CD4-positive, alpha-beta T cell (primary cell): ENCODE measurements at regions not wholly inside any gene's neighbourhood (a gene's known extent, or its start where the extent isn't known, plus 50 kb on each side); places are given as distances from the start of the nearest gene placed in this dataset.

ENCODE experiments used
- ATAC-seq: fragments of 200-7000 bp; cut with Tn5 transposase; one replicate; pipeline ENCODE4 v1.10.0; 2022; ENCODE audit warnings: mild to moderate bottlenecking; ENCODE audit not compliant: poor library complexity
- CTCF ChIA-PET: fragments of 350-600 bp; sonication (Branson Sonifier 250); formaldehyde crosslinking; loops from one replicate; lab custom pipeline; 2021; ENCODE audit warnings: antibody characterized with exemption, inconsistent platforms; lab: Charles Lee
- POLR2A ChIA-PET: fragments of 350-600 bp; sonication (Branson Sonifier 250); formaldehyde crosslinking; loops from one replicate; lab custom pipeline; 2021; ENCODE audit warnings: antibody characterized with exemption, inconsistent platforms; lab: Charles Lee
- DNase-seq, 14 experiments: peaks; one replicate each; pipeline ENCODE4 v3.0.0-alpha.2; 2013 to 2020; ENCODE audit warnings: mixed read lengths in 2 of 14
- H3K27ac ChIP-seq, 2 donors: one replicate each; pipeline versions ENCODE4 v1.5.1 to v1.7.0; 2013; ENCODE audit warnings: low read length in 2 of 2, low read depth in 1 of 2, mild to moderate bottlenecking in 1 of 2
- H3K27me3 ChIP-seq, 2 experiments: 1 replicate in 1 of 2; 2 replicates in 1 of 2; pipeline versions ENCODE4 v1.6.1 to v1.7.0; 2013; ENCODE audit warnings: low read length in 2 of 2, control low read depth in 1 of 2, mild to moderate bottlenecking in 1 of 2, moderate library complexity in 1 of 2; ENCODE audit not compliant: insufficient read depth in 2 of 2, control insufficient read depth in 1 of 2
- H3K36me3 ChIP-seq: one replicate; pipeline ENCODE4 v1.6.1; 2013; ENCODE audit warnings: low read length, control low read depth; ENCODE audit not compliant: insufficient read depth
- H3K4me1 ChIP-seq: one replicate; pipeline ENCODE4 v1.6.1; 2013; ENCODE audit warnings: low read length, control low read depth; ENCODE audit not compliant: insufficient read depth
- H3K4me3 ChIP-seq: one replicate; pipeline ENCODE4 v1.5.1; 2013; ENCODE audit warnings: mild to moderate bottlenecking, low read length, moderate library complexity
- H3K9me3 ChIP-seq, 2 experiments: 1 replicate in 1 of 2; 2 replicates in 1 of 2; pipeline versions ENCODE4 v1.6.1 to v1.7.0; 2013; ENCODE audit warnings: low read length in 2 of 2, mild to moderate bottlenecking in 2 of 2, control low read depth in 1 of 2, moderate library complexity in 1 of 2; ENCODE audit not compliant: control insufficient read depth in 1 of 2, insufficient read depth in 1 of 2
- H3K27ac Mint-ChIP-seq: one replicate; pipeline ENCODE4 v1.8.0; 2020; ENCODE audit warnings: mixed read lengths
- H3K27me3 Mint-ChIP-seq: one replicate; pipeline ENCODE4 v1.8.0; 2021; ENCODE audit warnings: mixed read lengths
- H3K36me3 Mint-ChIP-seq: one replicate; pipeline ENCODE4 v1.8.0; 2021; ENCODE audit warnings: low read depth, mixed read lengths
- H3K4me1 Mint-ChIP-seq: one replicate; pipeline ENCODE4 v1.8.0; 2021; ENCODE audit warnings: low read depth, mixed read lengths
- H3K4me3 Mint-ChIP-seq: one replicate; pipeline ENCODE4 v1.8.0; 2020; ENCODE audit warnings: mild to moderate bottlenecking, mixed read lengths
- H3K9me3 Mint-ChIP-seq: one replicate; pipeline ENCODE4 v1.8.0; 2020; ENCODE audit warnings: mixed read lengths
- intact Hi-C, 2 experiments: fragments of 100-400 bp; cut with DNase I in 1 of 2; cut with micrococcal nuclease in 1 of 2; formaldehyde crosslinking; loops; one replicate each; pipeline versions ENCODE4 v1.15.1 to v1.9.0; 2023 to 2025; cut with DNase I, micrococcal nuclease
- TF ChIP-seq, protein P1 (sequence below): fragments of 200-600 bp; IDR thresholded peaks from one replicate; pipeline ENCODE4 v1.8.0; 2022; ENCODE audit warnings: antibody characterized with exemption, mild to moderate bottlenecking

DNA sequence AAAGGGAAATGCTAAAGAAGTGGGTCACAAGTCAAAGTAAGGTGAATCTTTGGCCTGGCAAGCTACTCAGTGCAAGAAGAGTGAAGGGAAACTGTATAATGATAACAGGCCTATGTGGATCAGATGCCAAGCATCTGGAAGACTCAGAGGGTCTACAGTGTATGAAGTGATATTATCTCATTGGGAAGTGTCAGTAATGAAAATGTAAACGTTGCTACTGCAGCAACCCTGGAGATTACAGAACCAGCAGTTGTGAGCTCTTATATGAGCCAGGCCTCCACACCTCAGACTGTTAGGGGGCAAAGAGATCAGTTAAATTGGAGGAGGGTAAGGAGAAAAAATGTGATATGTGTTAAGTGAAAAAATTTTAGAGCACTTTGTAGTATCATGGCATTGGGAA lies 195.4 kb upstream of the DPH6 start:
- ATAC-seq, result no peak
- POLR2A ChIA-PET, result no interaction called here
- H3K36me3 ChIP-seq, result no peaks in the 10 kb centered on the region
- H3K4me3 ChIP-seq, result no peak overlapping the region
- no peaks in the 10 kb centered on the region for H3K36me3 Mint-ChIP-seq
- peaks cover 9% of the 10 kb centered on the region for H3K27me3 Mint-ChIP-seq
- no peak overlapping the region for H3K4me3 Mint-ChIP-seq
- DNase-seq, result no peak
- intact Hi-C loops, result no loop called here
- CTCF ChIA-PET, result interaction anchor here (1.0 kb wide), 1 partner anchor 10 kb away, joined by 3 read pairs; no protein-coding TSS in a partner anchor
- H3K27ac Mint-ChIP-seq, result no peak overlapping the region
- H3K27me3 ChIP-seq, result no peaks in the 10 kb centered on the region
- no peaks in the 10 kb centered on the region for H3K9me3 Mint-ChIP-seq
- H3K27ac ChIP-seq, result no peak overlapping the region
- H3K4me1 ChIP-seq, result no peaks in the 10 kb centered on the region
- TF ChIP-seq, protein P1, sequence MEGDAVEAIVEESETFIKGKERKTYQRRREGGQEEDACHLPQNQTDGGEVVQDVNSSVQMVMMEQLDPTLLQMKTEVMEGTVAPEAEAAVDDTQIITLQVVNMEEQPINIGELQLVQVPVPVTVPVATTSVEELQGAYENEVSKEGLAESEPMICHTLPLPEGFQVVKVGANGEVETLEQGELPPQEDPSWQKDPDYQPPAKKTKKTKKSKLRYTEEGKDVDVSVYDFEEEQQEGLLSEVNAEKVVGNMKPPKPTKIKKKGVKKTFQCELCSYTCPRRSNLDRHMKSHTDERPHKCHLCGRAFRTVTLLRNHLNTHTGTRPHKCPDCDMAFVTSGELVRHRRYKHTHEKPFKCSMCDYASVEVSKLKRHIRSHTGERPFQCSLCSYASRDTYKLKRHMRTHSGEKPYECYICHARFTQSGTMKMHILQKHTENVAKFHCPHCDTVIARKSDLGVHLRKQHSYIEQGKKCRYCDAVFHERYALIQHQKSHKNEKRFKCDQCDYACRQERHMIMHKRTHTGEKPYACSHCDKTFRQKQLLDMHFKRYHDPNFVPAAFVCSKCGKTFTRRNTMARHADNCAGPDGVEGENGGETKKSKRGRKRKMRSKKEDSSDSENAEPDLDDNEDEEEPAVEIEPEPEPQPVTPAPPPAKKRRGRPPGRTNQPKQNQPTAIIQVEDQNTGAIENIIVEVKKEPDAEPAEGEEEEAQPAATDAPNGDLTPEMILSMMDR, result no peak
- no peaks in the 10 kb centered on the region for H3K9me3 ChIP-seq
- no peaks in the 10 kb centered on the region for H3K4me1 Mint-ChIP-seq

DNA sequence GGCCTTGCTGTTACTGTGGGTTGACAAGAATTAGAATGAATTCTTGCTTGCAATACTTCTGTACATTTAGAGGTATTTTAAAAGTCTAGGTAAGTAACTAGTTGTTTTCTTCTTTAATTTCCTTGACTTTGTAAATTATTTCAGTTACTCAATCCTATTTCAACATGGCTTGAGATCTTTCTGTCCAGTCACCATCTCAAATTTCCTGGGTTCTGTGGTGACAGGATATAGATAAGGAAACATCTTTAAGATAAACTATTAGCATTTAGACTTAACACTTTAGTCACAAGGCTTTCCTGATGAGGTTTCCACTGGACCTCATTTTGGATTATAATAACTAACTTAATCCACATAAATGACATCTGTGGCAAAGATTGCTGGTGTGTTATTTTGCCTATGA lies 195.9 kb upstream of the DPH6 start:
- Histone ChIP-seq H3K27me3 (no peaks in the 10 kb centered on the region), H3K36me3 (no peaks in the 10 kb centered on the region), H3K4me3 (no peak overlapping the region), H3K9me3 (no peaks in the 10 kb centered on the region), H3K27ac (no peak overlapping the region), H3K4me1 (no peaks in the 10 kb centered on the region)
- H3K4me1 Mint-ChIP-seq, result no peaks in the 10 kb centered on the region
- TF ChIP-seq, protein P1, result no peak
- H3K27ac Mint-ChIP-seq, result no peak overlapping the region
- peaks cover 9% of the 10 kb centered on the region for H3K27me3 Mint-ChIP-seq
- CTCF ChIA-PET, result interaction anchor here (1.0 kb wide), 1 partner anchor 10 kb away, joined by 3 read pairs; no protein-coding TSS in a partner anchor
- DNase-seq (no peak), ATAC-seq (no peak)
- H3K4me3 Mint-ChIP-seq, result no peak overlapping the region
- no peaks in the 10 kb centered on the region for H3K9me3 Mint-ChIP-seq
- intact Hi-C loops, result no loop called here
- H3K36me3 Mint-ChIP-seq, result no peaks in the 10 kb centered on the region
- POLR2A ChIA-PET, result no interaction called here

DNA sequence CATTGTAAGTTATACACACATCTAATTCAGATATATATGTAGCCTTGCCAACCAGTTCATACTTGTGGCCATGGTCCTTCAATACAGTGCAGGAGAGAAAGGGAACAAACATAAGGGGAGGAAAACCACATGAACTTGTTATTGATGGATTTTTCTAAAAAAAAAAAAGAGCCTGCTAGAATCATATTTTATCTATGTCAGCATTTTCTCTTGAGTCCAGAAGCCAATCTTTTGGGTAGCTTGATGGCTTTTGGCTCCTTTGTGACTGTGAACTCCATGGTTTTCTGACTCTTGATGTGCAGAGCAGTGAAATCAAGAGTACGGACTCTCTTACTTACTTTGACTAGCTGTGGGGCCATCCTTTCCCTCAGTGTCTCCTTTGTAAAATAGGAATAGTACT lies 197.4 kb upstream of the DPH6 start:
- TF ChIP-seq, protein P1, result no peak
- H3K4me3 ChIP-seq, result no peak overlapping the region
- H3K4me3 Mint-ChIP-seq, result no peak overlapping the region
- ATAC-seq, result no peak
- no peaks in the 10 kb centered on the region for H3K36me3 ChIP-seq
- H3K4me1 Mint-ChIP-seq, result no peaks in the 10 kb centered on the region
- H3K4me1 ChIP-seq, result no peaks in the 10 kb centered on the region
- intact Hi-C loops, result no loop called here
- DNase-seq, result no peak
- no peaks in the 10 kb centered on the region for H3K9me3 Mint-ChIP-seq
- H3K27ac Mint-ChIP-seq, result no peak overlapping the region
- ChIA-PET CTCF (no interaction called here), POLR2A (no interaction called here)
- H3K27me3 ChIP-seq, result no peaks in the 10 kb centered on the region
- H3K27me3 Mint-ChIP-seq, result peaks cover 15% of the 10 kb centered on the region
- H3K27ac ChIP-seq, result no peak overlapping the region
- H3K9me3 ChIP-seq, result no peaks in the 10 kb centered on the region
- no peaks in the 10 kb centered on the region for H3K36me3 Mint-ChIP-seq
